ENCODE measurements at regions not wholly inside any gene's neighbourhood (a gene's known extent, or its start where the extent isn't known, plus 50 kb on each side); places are given as distances from the start of the nearest gene placed in this dataset.

DNA sequence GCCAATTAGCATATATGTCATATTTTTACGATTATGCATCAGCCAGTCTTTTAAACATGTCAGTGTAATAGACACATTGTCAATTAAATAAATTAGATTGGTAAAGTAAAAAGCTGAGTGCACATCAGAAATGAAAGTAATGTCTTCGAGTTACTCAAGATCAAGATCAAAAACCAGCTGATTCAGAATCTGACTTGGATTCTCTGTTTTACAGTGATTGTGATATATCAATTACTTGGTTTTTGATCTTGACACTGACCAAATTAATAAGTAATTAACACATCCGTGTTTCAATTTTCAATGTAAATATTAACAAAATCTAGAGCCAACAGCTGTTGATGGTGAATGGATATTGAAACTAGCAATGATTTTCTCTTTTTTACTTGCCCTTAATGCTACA lies 311.6 kb downstream of the PDGFC start:
- H3K4me3 Mint-ChIP-seq (ENCODE audit: unreplicated experiment) = no peak overlapping the region
- TF ChIP-seq, protein P1, sequence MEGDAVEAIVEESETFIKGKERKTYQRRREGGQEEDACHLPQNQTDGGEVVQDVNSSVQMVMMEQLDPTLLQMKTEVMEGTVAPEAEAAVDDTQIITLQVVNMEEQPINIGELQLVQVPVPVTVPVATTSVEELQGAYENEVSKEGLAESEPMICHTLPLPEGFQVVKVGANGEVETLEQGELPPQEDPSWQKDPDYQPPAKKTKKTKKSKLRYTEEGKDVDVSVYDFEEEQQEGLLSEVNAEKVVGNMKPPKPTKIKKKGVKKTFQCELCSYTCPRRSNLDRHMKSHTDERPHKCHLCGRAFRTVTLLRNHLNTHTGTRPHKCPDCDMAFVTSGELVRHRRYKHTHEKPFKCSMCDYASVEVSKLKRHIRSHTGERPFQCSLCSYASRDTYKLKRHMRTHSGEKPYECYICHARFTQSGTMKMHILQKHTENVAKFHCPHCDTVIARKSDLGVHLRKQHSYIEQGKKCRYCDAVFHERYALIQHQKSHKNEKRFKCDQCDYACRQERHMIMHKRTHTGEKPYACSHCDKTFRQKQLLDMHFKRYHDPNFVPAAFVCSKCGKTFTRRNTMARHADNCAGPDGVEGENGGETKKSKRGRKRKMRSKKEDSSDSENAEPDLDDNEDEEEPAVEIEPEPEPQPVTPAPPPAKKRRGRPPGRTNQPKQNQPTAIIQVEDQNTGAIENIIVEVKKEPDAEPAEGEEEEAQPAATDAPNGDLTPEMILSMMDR (IDR thresholded peaks at IDR 0.05) = no peak
- no peaks in the 10 kb centered on the region for H3K27me3 Mint-ChIP-seq (ENCODE audit: low read depth)
- no peak for DNase-seq (ENCODE audit: low spot score)
- H3K27ac Mint-ChIP-seq (ENCODE audit: unreplicated experiment) = no peak overlapping the region
- peaks cover 18% of the 10 kb centered on the region for H3K4me1 Mint-ChIP-seq (ENCODE audit: low read depth)
- H3K9me3 Mint-ChIP-seq (ENCODE audit: low read depth) = no peaks in the 10 kb centered on the region
- no peaks in the 10 kb centered on the region for H3K36me3 Mint-ChIP-seq (ENCODE audit: low read depth)

DNA sequence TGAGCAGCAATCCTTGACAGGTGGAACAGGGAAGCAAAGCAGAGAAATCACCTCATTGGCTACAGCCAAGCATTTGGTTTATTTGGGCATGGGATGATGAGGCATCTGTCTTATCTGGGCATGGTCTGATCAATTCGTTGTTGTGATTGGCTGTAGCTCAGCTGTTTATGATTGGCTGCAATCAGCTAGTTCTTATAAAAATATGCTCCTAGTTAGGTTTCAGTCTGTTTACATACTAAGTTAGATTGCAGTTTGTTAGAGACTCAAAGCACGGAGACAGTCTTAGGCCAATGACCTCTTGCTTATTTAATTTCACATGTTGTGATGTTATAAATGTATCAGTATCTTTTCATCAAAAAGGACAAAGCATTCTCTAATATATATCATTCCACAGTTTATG lies 312.0 kb downstream of the PDGFC start:
- TF ChIP-seq, protein P1 (IDR thresholded peaks at IDR 0.05) = no peak
- H3K27ac Mint-ChIP-seq (ENCODE audit: unreplicated experiment) = no peak overlapping the region
- no peak overlapping the region for H3K4me3 Mint-ChIP-seq (ENCODE audit: unreplicated experiment)
- no peak for DNase-seq (ENCODE audit: low spot score)
- H3K9me3 Mint-ChIP-seq (ENCODE audit: low read depth) = peaks cover 2% of the 10 kb centered on the region
- no peaks in the 10 kb centered on the region for H3K27me3 Mint-ChIP-seq (ENCODE audit: low read depth)
- peaks cover 18% of the 10 kb centered on the region for H3K4me1 Mint-ChIP-seq (ENCODE audit: low read depth)
- H3K36me3 Mint-ChIP-seq (ENCODE audit: low read depth) = no peaks in the 10 kb centered on the region

DNA sequence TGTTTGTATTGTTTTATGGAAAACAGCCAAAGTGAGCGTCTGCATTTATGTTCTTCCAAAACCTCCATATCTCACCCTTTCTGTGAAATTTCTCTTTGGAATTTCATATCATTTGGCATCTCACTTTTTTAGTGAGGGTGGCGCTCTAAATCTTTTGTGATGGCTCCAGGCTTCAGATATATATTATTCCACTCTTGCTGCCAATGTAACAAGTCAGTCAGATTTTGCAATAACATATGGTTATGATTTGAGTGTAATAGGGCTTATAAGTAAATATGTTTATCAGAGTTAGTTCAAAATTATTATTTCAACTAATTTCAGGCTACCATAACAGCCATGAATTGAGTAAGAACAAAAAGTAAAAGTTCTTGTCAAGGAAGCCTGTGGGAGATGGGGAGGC lies 314.7 kb downstream of the PDGFC start:
- peaks cover 8% of the 10 kb centered on the region for H3K9me3 Mint-ChIP-seq (ENCODE audit: low read depth)
- no peaks in the 10 kb centered on the region for H3K27me3 Mint-ChIP-seq (ENCODE audit: low read depth)
- H3K4me1 Mint-ChIP-seq (ENCODE audit: low read depth) = peaks cover 4% of the 10 kb centered on the region
- H3K27ac Mint-ChIP-seq (ENCODE audit: unreplicated experiment) = no peak overlapping the region
- TF ChIP-seq, protein P1 (IDR thresholded peaks at IDR 0.05) = no peak
- no peaks in the 10 kb centered on the region for H3K36me3 Mint-ChIP-seq (ENCODE audit: low read depth)
- no peak for DNase-seq (ENCODE audit: low spot score)
- no peak overlapping the region for H3K4me3 Mint-ChIP-seq (ENCODE audit: unreplicated experiment)

DNA sequence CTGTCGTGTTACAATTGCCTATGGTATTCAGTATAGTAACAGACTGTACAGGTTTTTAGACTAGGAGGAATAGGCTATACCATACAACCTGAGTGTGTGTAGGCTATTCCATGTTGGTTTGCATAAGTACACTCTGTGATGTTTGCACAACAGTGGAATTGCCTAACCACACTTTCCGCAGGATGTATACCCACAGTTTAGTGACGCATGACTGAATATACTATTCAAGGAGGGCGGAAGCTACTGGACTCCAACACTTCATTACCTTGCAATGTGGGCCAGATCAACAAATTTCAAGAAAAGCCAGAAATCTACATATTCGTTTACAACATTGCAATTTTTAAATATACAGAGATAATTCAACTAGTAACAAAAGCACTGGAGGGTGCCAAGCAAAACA lies 317.2 kb downstream of the PDGFC start:
- H3K36me3 Mint-ChIP-seq (ENCODE audit: low read depth) = peaks cover 6% of the 10 kb centered on the region
- H3K4me3 Mint-ChIP-seq (ENCODE audit: unreplicated experiment) = no peak overlapping the region
- no peak for DNase-seq (ENCODE audit: low spot score)

DNA sequence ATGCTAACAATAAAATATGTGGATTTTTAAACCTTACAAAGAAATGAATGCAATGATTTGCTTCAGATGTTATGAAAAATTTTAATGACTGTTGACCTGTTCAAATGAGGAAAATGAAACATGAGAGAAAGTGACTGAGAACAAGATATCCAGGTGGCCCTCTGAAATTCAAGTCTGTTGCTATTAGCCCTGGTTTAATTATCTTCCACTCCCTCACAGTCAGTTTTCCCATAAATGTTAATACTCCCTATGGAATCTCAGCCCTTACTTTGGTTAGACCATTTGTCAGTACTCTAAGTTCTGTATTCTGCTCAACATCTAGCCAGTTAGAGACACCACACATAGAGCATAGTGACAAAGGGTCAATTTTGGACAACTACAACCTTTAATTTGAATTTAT lies 327.8 kb downstream of the PDGFC start:
- H3K36me3 Mint-ChIP-seq (ENCODE audit: low read depth) = no peaks in the 10 kb centered on the region
- H3K27ac Mint-ChIP-seq (ENCODE audit: unreplicated experiment) = no peak overlapping the region
- H3K4me1 Mint-ChIP-seq (ENCODE audit: low read depth) = peaks cover 57% of the 10 kb centered on the region
- H3K27me3 Mint-ChIP-seq (ENCODE audit: low read depth) = no peaks in the 10 kb centered on the region
- TF ChIP-seq, protein P1 (IDR thresholded peaks at IDR 0.05) = no peak
- DNase-seq (ENCODE audit: low spot score) = no peak
- no peak overlapping the region for H3K4me3 Mint-ChIP-seq (ENCODE audit: unreplicated experiment)
- peaks cover 2% of the 10 kb centered on the region for H3K9me3 Mint-ChIP-seq (ENCODE audit: low read depth)

More for the DNA sequence above, 317.2 kb downstream of the PDGFC start:
- TF ChIP-seq, protein P1 (IDR thresholded peaks at IDR 0.05) = no peak
- Mint-ChIP-seq H3K27me3 (ENCODE audit: low read depth) (no peaks in the 10 kb centered on the region), H3K27ac (ENCODE audit: unreplicated experiment) (no peak overlapping the region), H3K4me1 (ENCODE audit: low read depth) (peaks cover 4% of the 10 kb centered on the region), H3K9me3 (ENCODE audit: low read depth) (peaks cover 26% of the 10 kb centered on the region)
